K562 (cell line): ENCODE measurements at regions not wholly inside any gene's neighbourhood (a gene's known extent, or its start where the extent isn't known, plus 50 kb on each side); places are given as distances from the start of the nearest gene placed in this dataset.

Experiments
- ARID1B ChIP-seq: fragments of 450-650 bp; IDR thresholded peaks from 2 replicates; pipeline ENCODE4 v1.6.1; 2016; ENCODE audit warnings: antibody characterized with exemption, mild to moderate bottlenecking, inconsistent platforms
- BRF1 ChIP-seq: IDR thresholded peaks from 3 replicates; pipeline ENCODE4 v1.6.1; 2011; ENCODE audit warnings: borderline replicate concordance, mild to moderate bottlenecking; ENCODE audit not compliant: insufficient read length; ENCODE audit errors: extremely low read depth
- CBFA2T3 ChIP-seq: fragments of 450-650 bp; IDR thresholded peaks from 2 replicates; pipeline ENCODE4 v1.6.1; 2017
- FIP1L1 ChIP-seq: fragments of 200-400 bp; formaldehyde crosslinking; IDR thresholded peaks from 2 replicates; pipeline ENCODE4 v1.6.1; 2018; ENCODE audit warnings: mild to moderate bottlenecking, low read depth, low read length; ENCODE audit not compliant: poor library complexity, severe bottlenecking
- KDM1A ChIP-seq, 2 experiments: fragments of 450-650 bp; IDR thresholded peaks; 2 replicates each; pipeline ENCODE4 v1.6.1; 2016; ENCODE audit warnings: mild to moderate bottlenecking in 2 of 2
- LCOR ChIP-seq: sonication (generic); formaldehyde crosslinking; IDR thresholded peaks from 2 replicates; pipeline ENCODE4 v1.8.0; 2022; ENCODE audit warnings: mild to moderate bottlenecking, missing genetic modification reagents
- MBD2 ChIP-seq: sonication (generic); IDR thresholded peaks from 2 replicates; pipeline ENCODE4 v1.6.1; 2016; ENCODE audit warnings: low read depth, borderline replicate concordance
- NBN ChIP-seq: fragments of 450-650 bp; IDR thresholded peaks from 2 replicates; pipeline ENCODE4 v1.6.1; 2016; ENCODE audit warnings: low read depth, mild to moderate bottlenecking
- NEUROD1 ChIP-seq: fragments of 150-350 bp; IDR thresholded peaks from 2 replicates; pipeline ENCODE4 v1.6.1; 2014; ENCODE audit warnings: borderline replicate concordance, low read length, low read depth; ENCODE audit not compliant: partially characterized antibody
- PML ChIP-seq: IDR thresholded peaks from 2 replicates; pipeline ENCODE4 v1.6.1; 2012; ENCODE audit warnings: low read length, inconsistent platforms
- RBM14 ChIP-seq: fragments of 200-400 bp; formaldehyde crosslinking; IDR thresholded peaks from 2 replicates; pipeline ENCODE4 v1.6.1; 2018; ENCODE audit warnings: low read depth, mild to moderate bottlenecking, low read length, moderate library complexity, borderline replicate concordance; ENCODE audit not compliant: insufficient read depth
- RBM25 ChIP-seq: fragments of 200-400 bp; formaldehyde crosslinking; IDR thresholded peaks from 2 replicates; pipeline ENCODE4 v1.6.1; 2018; ENCODE audit warnings: low read length, low read depth, moderate library complexity; ENCODE audit not compliant: severe bottlenecking
- SMAD2 ChIP-seq: fragments of 150-350 bp; IDR thresholded peaks from 2 replicates; pipeline ENCODE4 v1.6.1; 2014; ENCODE audit warnings: low read depth, mild to moderate bottlenecking, low read length
- SMARCE1 ChIP-seq: fragments of 450-650 bp; IDR thresholded peaks from 2 replicates; pipeline ENCODE4 v1.7.1; 2016; ENCODE audit warnings: mild to moderate bottlenecking
- SRSF1 ChIP-seq: fragments of 200-400 bp; formaldehyde crosslinking; IDR thresholded peaks from 2 replicates; pipeline ENCODE4 v1.6.1; 2017; ENCODE audit warnings: mild to moderate bottlenecking, low read depth, low read length, moderate library complexity
- TOE1 ChIP-seq, 2 experiments: fragments of 450-650 bp in 1 of 2; sonication (generic) in 1 of 2; formaldehyde crosslinking in 1 of 2; IDR thresholded peaks; 2 replicates each; pipeline versions ENCODE4 v1.7.1 to v1.8.0; 2016 to 2022; ENCODE audit warnings: borderline replicate concordance in 2 of 2, mild to moderate bottlenecking in 2 of 2, antibody characterized with exemption in 1 of 2, inconsistent platforms in 1 of 2, low read depth in 1 of 2, missing genetic modification reagents in 1 of 2, moderate library complexity in 1 of 2
- ZNF589 ChIP-seq: fragments of 200-800 bp; sonication (Bioruptor generic); IDR thresholded peaks from 2 replicates; pipeline ENCODE4 v1.6.1; 2016; ENCODE audit warnings: low read depth, missing genetic modification characterization, missing compliant biosample characterization
- ZNF76 ChIP-seq: fragments of 250-450 bp; sonication (Bioruptor Pico); IDR thresholded peaks from 2 replicates; pipeline ENCODE4 v1.4.0; 2020; ENCODE audit warnings: mild to moderate bottlenecking, moderate library complexity, borderline replicate concordance
- TF ChIP-seq, protein P1 (sequence below): fragments of 450-650 bp; IDR thresholded peaks from 2 replicates; pipeline ENCODE4 v1.6.1; 2016; ENCODE audit warnings: borderline replicate concordance
- TF ChIP-seq, protein P2 (sequence below), 3 experiments: fragments of 200-800 bp in 1 of 3; fragments of 250-450 bp in 1 of 3; fragments of 450-650 bp in 1 of 3; sonication (Bioruptor Pico) in 1 of 3; sonication (Bioruptor generic) in 1 of 3; formaldehyde crosslinking in 1 of 3; IDR thresholded peaks; 2 replicates each; pipeline versions ENCODE4 v1.6.1 to v1.8.0; 2016 to 2022; ENCODE audit warnings: mild to moderate bottlenecking in 2 of 3, missing genetic modification characterization in 2 of 3, missing compliant biosample characterization in 1 of 3, moderate library complexity in 1 of 3
- TF ChIP-seq, protein P3 (sequence below): sonication (generic); formaldehyde crosslinking; IDR thresholded peaks from 2 replicates; pipeline ENCODE4 v1.8.0; 2022; ENCODE audit warnings: missing genetic modification reagents, mild to moderate bottlenecking, moderate library complexity, borderline replicate concordance

DNA sequence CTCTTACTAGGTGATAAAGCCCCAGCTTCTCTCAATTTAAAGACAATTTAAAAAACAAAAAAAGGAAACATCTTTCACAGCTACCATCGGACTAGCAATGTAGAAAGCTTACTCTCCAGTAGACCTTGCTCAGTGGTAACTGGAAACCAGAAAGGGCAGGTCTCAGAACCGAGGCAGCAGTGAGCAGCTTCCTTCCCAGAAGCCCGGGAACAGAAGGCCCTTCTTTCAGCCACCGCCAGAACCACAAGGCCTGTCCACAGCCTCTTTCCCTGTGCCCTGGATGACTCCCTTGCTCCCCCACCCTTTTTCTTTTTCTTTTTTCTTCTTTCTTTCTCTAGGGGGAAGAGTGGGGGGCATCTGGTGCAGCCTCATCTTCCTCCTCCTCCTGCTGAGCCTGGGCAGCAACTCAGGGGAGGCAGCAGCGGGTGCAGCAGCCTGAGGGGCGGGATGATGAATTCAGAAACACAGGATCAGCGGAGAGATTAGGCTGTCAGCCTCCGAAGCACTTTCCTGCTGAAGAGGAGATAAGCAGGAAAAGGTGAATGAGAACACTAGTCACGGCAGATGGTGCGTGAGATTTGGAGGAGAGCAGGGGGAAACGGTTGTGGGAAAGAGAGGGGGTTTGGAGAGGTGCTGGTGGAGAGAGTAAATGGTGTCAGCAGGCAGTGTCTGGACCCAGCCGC is 158.5 kb downstream of the ID4 start (continued):
- TF ChIP-seq, protein P1, sequence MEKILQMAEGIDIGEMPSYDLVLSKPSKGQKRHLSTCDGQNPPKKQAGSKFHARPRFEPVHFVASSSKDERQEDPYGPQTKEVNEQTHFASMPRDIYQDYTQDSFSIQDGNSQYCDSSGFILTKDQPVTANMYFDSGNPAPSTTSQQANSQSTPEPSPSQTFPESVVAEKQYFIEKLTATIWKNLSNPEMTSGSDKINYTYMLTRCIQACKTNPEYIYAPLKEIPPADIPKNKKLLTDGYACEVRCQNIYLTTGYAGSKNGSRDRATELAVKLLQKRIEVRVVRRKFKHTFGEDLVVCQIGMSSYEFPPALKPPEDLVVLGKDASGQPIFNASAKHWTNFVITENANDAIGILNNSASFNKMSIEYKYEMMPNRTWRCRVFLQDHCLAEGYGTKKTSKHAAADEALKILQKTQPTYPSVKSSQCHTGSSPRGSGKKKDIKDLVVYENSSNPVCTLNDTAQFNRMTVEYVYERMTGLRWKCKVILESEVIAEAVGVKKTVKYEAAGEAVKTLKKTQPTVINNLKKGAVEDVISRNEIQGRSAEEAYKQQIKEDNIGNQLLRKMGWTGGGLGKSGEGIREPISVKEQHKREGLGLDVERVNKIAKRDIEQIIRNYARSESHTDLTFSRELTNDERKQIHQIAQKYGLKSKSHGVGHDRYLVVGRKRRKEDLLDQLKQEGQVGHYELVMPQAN: 0 out of 2 replicates have a peak, but pooled peaks have one; percentile 20
- peak; percentile 95 for TF ChIP-seq PML
- TF ChIP-seq RBM14: no peak
- TF ChIP-seq, protein P2, sequence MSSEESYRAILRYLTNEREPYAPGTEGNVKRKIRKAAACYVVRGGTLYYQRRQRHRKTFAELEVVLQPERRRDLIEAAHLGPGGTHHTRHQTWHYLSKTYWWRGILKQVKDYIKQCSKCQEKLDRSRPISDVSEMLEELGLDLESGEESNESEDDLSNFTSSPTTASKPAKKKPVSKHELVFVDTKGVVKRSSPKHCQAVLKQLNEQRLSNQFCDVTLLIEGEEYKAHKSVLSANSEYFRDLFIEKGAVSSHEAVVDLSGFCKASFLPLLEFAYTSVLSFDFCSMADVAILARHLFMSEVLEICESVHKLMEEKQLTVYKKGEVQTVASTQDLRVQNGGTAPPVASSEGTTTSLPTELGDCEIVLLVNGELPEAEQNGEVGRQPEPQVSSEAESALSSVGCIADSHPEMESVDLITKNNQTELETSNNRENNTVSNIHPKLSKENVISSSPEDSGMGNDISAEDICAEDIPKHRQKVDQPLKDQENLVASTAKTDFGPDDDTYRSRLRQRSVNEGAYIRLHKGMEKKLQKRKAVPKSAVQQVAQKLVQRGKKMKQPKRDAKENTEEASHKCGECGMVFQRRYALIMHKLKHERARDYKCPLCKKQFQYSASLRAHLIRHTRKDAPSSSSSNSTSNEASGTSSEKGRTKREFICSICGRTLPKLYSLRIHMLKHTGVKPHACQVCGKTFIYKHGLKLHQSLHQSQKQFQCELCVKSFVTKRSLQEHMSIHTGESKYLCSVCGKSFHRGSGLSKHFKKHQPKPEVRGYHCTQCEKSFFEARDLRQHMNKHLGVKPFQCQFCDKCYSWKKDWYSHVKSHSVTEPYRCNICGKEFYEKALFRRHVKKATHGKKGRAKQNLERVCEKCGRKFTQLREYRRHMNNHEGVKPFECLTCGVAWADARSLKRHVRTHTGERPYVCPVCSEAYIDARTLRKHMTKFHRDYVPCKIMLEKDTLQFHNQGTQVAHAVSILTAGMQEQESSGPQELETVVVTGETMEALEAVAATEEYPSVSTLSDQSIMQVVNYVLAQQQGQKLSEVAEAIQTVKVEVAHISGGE (CRISPR knock-in tag; IDR thresholded peaks at IDR 0.05): 0 out of 6 replicates have a peak, but pooled peaks of 1 of the 3 experiments have one; percentile 11
- no peak for TF ChIP-seq RBM25
- TF ChIP-seq SMARCE1: peak; percentile 93
- TF ChIP-seq, protein P3, sequence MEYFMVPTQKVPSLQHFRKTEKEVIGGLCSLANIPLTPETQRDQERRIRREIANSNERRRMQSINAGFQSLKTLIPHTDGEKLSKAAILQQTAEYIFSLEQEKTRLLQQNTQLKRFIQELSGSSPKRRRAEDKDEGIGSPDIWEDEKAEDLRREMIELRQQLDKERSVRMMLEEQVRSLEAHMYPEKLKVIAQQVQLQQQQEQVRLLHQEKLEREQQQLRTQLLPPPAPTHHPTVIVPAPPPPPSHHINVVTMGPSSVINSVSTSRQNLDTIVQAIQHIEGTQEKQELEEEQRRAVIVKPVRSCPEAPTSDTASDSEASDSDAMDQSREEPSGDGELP: peak; percentile 47; the same call in 1 of the 2 replicates
- TF ChIP-seq NBN: peak; percentile 56; the same call in 1 of the 2 replicates
- TF ChIP-seq CBFA2T3: peak; percentile 98
- peak; percentile 71; the same call in 1 of the 2 replicates for TF ChIP-seq MBD2
- 0 out of 2 replicates have a peak, but pooled peaks have one; percentile 18 for TF ChIP-seq ZNF589
- no peak for TF ChIP-seq ZNF76 (CRISPR knock-in tag)
- TF ChIP-seq ARID1B: peak; percentile 98
- no peak for TF ChIP-seq SRSF1
- peak; percentile 30; the same call in 1 of the 2 replicates for TF ChIP-seq TOE1 (IDR thresholded peaks at IDR 0.05; ENCODE audit: borderline replicate concordance)
- TF ChIP-seq TOE1 (CRISPR knock-in tag; IDR thresholded peaks at IDR 0.05; ENCODE audit: borderline replicate concordance, low read depth): no peak
- peak; percentile 70; a peak in 3 of 4 replicates for TF ChIP-seq KDM1A (IDR thresholded peaks at IDR 0.05)
- 0 out of 2 replicates have a peak, but pooled peaks have one; percentile 49 for TF ChIP-seq LCOR (CRISPR knock-in tag)
- TF ChIP-seq BRF1: no peak
- TF ChIP-seq NEUROD1: peak; percentile 53
- TF ChIP-seq FIP1L1: no peak
- no peak for TF ChIP-seq SMAD2
